ENCODE measurements at regions not wholly inside any gene's neighbourhood (a gene's known extent, or its start where the extent isn't known, plus 50 kb on each side); places are given as distances from the start of the nearest gene placed in this dataset.
"Not testable (repeated sequence)": the region's sequence is repeated elsewhere in the genome, so short reads cannot be mapped to it uniquely, and the experiment has no call there.

DNA sequence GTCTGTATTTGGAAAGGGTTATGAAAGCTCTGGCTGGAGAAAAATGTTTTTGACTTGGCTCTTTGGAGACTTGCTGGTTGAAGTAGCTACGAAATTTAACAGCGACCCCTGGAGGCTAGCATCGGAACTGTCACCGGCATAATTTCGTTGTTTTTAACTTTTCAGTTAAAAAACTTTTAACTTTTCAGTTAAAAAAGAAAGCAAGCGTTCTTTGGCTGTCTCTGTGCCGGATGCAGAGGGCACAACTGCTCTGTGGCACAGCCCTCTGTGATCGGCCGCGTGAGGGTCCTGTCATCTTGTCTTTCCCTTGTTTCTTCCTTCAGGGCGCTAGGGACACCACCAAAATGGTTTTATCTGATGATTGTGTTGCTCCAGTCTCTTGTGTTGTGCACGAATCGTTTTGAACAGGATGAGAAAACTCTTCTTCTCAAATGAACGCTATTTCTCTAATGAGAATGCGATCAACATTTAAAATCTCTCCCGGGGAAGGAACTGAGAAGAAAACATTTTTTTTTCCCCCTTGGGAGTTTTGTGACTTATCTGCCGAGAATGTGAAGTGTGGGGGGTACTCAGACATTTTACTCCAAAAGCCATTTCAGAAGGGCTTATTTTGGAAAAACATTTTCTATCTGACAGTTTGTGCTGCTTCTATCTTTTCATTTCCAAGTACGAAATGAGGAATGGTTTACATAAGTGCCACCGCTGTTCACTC, 57.1 kb downstream of the ADCYAP1 start:
- peak in 4 of 5 experiments; percentile 4 to 26 (median 14) for DNase-seq

DNA sequence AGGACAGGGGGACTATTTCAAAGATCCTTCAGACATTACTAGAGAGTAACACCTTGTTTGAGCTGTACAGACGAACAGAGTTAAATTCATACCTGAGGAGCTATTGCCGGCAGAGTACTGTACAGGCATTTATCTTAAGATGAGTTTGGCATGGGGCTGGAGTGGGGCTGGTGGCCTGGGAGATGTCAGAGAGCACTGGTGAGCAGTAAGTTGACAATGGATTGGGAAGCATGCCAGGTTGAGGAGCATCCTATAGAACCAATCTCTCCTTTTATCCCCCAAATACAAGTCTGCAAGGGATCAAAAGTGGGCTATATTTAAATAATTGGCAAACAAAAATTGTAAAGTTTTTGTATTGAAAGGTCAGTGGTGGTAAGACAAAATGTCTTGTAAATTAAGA, 58.6 kb downstream of the ADCYAP1 start:
- DNase-seq: no peak

DNA sequence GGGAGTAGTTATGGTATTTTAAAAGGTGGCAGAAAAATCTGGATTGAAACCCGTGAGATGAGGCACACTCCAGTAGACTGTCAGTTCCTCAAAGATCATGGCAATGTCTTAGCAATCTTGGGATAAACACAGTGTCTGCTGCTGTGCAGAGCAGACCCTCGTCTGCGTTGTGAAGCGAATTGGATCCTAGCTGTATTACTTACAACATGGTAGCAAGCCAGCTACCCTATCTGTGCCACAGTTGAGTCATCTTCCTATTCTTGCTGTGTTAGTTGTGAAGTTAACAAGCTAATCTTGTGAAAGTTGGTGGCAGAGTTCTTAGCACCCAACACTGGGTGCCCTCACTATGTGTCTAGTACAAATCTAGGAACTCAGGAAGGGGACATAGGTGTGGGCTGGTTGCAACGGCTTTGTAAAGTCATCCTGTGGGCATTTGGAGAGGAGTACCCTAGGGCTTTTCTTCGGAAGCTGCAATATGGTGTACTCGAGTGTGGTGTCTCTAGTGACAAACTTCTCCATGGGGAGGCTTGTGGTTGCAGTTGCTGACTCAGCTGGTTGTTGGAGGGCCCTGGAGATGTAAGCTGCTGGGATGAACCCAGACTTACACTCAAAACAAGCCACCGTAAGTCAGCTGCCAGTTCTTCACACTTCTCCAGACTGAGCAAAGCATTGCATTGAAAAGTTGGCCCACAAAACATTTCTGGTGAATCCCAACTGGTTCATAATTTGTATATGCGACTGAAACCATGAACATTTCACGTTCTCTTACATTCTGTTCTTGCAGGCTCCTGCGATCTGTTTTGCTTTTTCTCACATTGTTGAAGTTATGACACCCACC, 61.5 kb downstream of the ADCYAP1 start:
- DNase-seq: no peak

DNA sequence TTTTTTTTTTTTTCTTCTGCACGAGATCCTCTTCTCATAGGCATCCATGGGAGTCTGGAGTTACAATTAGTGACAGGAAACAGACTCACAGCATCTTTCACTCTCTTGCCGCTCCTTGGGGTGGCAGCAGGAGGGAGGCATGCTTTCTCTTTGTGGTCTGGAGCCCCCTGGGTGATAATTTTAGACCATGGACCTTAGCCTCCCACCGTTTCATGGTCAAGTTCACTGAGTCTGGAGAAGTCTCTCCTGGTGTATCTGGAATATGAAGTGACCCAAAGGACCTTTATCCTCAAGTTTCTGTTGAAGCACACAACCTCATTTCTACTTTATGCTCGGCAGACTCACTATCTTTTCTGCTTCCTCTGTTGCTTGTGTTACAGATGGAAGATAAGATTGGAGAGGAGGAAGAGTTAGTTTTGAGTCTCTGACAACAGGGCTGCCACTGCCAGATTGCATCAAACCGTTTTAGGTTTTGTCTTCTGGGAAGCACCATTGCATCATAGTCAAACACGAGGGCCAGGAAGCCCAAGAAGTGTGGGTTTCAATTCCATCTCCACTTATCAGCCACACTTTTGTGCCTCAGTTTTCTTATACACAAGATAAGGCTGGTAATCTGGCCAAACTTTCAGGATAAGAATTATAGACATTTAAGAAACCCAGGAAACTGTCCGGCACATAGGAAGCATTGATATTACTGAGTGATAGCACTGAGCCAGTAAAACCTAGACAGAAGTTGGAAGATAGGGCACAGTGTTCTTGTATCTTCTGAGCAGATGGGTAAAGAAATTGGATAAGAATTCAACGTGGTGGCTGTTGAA, 62.3 kb downstream of the ADCYAP1 start:
- no peak for DNase-seq

DNA sequence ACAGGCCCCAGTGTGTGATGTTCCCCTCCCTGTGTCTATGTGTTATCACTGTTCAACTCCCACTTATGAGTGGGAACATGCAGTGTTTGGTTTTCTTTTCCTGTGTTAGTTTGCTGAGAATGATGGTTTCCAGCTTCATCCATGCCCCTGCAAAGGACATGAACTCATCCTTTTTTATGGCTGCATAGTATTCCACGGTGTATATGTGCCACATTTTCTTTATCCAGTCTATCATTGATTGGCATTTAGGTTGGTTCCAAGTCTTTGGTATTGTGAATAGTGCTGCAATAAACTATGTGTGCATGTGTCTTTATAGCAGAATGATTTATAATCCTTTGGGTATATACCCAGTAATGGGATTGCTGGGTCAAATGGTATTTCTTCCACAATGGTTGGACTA, 64.2 kb downstream of the ADCYAP1 start:
- not testable (repeated sequence) for DNase-seq

DNA sequence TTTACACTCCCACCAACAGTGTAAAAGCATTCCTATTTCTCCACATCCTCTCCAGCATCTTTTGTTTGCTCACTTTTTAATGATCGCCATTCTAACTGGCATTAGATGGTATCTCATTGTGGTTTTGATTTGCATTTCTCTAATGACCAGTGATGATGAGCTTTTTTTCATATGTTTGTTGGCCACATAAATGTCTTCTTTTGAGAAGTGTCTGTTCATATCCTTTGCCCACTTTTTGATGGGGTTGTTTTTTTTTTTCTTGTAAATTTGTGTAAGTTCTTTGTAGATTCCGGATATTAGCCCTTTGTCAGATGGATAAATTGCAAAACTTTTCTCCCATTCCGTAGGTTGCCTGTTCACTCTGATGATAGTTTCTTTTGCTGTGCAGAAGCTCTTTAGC, 64.6 kb downstream of the ADCYAP1 start:
- DNase-seq: not testable (repeated sequence)

DNA sequence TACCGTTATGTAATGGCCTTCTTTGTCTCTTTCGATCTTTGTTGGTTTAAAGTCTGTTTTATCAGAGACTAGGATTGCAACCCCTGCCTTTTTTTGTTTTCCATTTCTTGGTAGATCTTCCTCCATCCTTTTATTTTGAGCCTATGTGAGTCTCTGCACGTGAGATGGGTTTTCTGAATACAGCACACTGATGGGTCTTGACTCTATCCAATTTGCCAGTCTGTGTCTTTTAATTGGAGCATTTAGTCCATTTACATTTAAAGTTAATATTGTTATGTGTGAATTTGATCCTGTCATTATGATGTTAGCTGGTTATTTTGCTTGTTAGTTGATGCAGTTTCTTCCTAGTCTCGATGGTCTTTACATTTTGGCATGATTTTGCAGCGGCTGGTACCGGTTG, 69.9 kb downstream of the ADCYAP1 start:
- DNase-seq: not testable (repeated sequence)

DNA sequence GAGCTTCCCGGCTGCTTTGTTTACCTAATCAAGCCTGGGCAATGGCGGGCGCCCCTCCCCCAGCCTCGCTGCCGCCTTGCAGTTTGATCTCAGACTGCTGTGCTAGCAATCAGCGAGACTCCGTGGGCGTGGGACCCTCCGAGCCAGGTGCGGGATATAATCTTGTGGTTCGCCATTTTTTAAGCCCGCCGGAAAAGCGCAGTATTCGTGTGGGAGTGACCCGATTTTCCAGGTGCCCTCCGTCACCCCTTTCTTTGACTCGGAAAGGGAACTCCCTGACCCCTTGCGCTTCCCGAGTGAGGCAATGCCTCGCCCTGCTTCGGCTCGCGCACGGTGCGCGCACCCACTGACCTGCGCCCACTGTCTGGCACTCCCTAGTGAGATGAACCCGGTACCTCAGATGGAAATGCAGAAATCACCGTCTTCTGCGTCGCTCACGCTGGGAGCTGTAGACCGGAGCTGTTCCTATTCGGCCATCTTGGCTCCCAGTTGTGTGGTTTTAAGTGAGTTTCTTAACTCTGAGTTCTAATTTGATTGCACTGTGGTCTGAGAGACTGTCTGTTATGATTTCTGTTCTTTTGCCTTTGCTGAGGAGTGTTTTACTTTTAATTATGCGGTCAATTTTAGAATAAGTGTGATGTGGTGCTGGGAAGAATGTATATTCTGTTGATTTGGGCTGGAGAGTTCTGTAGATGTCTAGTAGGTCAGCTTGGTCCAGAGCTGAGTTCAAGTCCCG, 71.9 kb downstream of the ADCYAP1 start:
- DNase-seq: not testable (repeated sequence)

DNA sequence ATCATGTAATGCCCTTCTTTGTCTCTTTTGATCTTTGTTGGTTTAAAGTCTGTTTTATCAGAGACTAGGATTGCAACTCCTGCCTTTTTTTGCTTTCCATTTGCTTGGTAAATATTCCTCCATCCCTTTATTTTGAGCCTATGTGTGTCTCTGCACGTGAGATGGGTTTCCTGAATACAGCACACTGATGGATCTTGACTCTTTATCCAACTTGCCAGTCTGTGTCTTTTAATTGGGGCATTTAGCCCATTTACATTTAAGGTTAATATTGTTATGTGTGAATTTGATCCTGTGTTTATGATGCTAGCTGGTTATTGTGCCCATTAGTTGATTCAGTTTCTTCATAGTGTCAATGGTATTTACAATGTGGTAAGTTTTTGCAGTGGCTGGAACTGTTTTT, 72.7 kb downstream of the ADCYAP1 start:
- DNase-seq: not testable (repeated sequence)

DNA sequence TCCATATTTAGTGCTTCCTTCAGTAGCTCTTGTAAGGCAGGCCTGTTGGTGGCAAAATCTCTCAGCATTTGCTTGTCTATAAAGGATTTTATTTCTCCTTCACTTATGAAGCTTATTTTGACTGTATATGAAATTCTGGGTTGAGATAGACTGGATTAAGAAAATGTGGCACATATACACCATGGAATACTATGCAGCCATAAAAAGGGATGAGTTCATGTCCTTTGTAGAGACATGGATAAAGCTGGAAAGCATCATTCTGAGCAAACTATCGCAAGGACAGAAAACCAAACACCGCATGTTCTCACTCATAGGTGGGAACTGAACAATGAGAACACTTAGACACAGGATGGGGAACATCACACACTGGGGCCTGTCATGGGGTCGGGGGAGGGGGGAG, 73.1 kb downstream of the ADCYAP1 start:
- not testable (repeated sequence) for DNase-seq

DNA sequence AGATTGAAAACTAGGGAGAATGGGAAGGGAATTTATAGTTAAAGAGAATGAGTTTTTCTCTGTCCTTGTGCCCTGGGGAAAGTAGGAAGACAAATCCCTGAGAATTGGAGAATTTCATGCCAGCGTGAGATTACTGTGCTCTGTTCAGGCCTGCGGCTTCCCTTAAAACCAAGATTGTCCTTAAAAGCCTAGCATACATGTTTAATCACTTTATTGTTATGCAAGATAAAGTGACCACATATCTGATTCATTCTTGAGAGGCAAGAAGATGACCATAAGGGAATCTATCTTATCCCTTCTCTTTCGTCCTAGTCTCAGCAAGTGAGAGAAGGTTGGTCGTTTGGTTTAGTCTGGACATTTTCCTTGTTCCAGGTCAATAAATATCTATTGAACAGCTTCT, 75.9 kb downstream of the ADCYAP1 start:
- no peak for DNase-seq

DNA sequence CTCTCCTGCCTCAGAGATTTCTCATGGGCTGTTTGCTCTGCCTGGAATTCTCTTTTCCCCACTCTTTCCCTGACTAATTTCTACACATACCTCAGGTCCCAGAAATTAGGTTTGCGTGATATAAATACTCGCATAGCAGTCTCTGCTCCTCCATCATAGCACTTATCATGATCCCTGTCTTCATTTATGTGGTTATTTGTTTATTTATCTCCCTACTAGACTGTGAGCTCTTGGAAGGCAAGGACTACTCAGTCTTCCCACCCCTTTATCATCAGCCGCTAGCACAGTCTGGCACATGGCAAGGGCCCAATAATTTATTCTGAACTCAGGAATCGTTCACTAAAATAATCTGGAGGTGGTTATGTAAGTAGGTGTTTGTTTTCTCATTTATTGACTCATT, 79.3 kb downstream of the ADCYAP1 start:
- no peak for DNase-seq

DNA sequence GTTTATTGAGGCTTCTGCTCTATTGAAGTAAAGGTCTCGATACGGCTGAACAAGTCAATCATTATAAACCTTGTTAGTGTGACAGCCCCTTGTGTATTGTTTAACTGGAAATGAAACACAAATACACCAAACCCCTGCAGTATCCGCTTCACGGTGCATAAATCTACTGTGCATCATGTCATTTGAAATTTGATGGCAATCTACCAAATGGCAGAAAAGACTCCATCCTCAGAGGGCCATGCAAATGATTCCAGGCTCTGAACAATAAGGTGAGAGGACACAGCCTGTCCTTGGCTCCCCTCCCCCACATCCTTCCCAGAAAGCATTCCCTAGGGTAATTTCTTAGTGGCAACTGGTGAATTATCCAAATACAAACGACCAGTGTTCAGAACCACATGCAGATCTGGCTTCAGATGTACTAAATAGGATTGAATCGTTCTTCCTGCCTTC, 80.6 kb downstream of the ADCYAP1 start:
- no peak for DNase-seq

DNA sequence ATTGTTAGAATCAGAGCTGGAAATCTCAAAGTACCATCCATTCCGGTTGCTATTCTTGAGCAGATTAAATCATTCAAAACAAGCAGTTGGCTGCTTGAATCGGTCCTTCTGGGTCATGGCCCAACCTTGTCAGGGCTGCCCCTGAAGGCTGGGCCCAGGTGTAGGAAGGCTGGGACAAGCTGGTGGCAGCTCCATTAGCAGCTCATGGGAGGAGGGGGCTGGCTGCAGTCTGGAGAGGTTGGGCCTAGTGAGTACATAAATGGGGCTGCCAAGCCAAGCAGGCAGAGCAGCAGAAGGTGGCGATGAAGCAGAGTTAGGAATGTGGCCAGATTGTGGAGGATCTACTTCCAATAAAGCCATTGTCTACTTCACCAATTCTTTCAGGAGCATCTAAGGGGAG, 81.4 kb downstream of the ADCYAP1 start:
- DNase-seq: no peak

DNA sequence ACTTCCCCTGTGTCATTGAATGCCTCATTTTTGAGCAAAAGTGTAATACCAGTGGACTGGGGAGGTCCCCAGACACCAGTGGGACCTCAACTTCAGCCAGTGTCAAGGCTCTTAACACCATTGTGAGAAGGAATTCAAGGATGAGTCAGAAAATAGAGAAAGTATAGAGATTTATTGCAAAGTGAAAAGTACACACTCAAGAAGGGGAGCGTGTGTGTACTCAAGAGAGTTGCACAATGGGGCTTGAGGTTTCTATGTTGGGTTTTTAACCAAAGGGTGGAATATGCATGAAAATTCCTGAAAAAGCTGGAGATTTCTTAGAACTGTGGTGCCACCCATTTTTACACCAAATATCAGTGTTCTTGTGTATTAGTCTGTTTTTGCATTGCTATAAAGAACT, 81.9 kb downstream of the ADCYAP1 start:
- no peak for DNase-seq

DNA sequence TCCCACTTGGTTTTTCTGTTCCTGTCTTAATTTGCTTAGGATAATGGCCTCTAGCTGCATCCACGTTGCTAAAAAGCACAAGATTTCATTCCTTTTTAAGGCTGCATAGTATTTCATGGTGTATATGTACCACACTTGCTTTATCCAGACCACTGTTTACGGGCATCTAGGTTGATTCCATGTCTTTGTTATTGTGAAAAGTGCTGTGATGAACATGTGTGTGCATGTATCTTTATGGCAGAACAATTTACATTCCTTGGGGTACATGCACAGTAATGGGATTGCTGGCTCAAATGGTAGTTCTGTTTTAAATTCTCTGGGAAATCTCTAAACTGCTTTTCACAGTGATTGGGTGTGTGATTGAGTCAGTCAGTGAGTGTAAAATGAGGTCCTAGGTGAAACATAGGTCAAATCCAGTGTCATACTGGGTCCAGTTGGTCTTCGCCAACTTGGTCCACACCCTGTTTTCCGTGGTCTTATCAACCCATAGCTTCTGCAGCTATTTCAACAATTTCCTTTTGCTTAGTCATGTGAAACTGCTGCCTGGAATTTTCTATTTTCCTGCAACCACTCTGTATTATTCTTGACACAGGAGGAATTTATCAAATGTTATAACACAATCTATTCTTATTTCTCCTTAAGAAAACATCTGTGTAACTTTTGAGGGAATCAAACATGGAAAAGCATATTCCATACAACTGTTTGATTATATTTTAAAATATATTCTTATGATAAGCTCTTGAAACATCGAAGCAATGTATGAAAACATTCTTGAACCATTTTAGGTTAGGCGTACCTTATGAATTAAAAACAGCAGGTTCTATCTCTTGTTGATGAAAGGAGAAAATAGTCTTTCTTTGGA, 82.9 kb downstream of the ADCYAP1 start:
- DNase-seq: no peak

DNA sequence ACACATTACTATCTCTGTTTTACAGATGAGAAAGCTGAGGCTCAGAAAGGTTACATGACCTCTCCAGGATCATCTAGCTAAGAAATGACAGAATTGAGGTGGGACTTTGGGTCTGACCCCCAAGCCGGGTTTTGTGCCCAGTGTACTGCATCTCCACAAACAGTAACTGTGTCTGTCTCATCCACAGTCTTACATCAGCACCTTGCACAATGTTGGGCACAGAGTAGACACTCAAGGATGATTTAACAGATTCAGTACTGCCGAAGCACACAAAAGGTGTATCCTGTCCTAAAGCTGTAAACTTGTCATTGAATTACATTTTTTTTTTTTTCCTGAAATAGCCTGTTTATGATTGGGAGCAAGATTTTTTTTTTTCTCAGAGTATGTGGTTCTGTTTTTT, 84.8 kb downstream of the ADCYAP1 start:
- no peak for DNase-seq

DNA sequence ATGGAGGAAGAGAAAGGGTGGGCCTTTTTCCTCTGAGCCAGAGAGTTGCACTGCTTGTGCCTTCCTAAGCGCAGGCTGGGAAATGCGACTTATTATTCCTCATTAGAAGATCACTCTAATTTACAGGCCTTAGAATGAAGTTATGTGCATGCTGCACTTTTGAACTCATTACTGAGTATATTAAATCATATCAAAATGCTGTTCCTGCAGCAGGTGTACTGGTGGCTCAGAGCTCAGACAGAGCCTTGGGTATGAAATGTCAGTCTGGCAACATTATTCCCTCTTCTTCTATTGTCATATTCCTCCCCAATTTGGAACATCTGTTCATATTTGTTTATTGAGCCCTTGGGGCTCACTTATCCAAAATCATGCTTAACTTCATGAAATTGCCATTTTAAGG, 85.5 kb downstream of the ADCYAP1 start:
- DNase-seq: no peak

DNA sequence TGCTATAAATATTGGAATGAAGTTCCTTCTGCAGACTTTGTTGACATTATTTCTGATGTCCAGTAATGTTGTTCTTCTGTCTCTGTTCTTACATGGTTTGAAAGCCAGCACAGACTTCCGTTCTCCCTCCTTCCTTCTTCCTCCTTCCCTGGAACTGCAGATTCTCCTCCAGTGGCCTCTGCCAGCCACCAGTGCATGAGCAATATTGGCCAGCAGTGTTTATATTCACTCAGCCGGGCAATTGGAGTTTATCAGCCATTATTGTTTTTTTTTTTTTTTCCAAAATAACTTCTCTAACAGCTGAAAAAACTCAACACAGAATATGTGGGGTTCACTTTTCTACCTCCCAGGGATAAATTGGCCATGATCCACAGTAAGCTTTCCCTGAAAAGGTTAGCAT, 86.8 kb downstream of the ADCYAP1 start:
- no peak for DNase-seq

DNA sequence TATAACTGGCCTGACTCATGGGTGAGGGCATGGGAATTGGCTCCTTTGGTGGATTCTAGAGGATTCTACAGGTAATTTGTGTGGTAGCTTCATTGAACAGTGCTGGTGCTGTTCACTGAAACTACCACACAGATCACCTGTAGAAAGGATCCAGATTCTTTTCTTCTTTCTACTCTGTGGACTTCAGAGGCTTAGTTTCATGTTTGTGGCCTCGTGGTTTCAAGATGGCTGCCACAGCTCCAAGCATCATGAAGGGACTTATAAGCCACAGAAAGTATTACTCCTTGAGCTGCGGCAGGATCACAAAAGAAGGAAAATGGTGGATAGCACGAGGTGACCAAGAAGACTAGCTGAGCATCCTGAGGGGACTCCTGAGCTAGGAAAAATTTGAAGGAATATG, 88.9 kb downstream of the ADCYAP1 start:
- DNase-seq: no peak

DNA sequence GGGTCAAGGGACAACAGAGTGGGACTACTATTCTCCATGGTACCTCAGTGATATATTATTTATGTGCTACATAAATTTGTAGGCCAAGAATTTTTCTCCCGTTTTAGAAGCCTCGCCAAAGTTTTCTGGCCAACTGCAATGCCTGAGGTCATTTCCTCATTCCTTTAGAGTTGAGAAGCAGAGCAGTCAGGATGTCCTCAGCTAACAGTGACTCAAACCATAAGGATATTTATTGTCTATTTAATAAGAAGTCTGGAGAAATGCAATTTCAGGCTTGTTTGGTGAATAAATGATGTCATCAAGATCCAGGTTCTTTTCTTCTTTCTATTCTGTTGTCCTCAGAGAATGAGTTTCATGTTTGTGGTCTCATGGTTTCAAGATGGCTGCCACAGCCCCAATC, 91.0 kb downstream of the ADCYAP1 start:
- no peak for DNase-seq

DNA sequence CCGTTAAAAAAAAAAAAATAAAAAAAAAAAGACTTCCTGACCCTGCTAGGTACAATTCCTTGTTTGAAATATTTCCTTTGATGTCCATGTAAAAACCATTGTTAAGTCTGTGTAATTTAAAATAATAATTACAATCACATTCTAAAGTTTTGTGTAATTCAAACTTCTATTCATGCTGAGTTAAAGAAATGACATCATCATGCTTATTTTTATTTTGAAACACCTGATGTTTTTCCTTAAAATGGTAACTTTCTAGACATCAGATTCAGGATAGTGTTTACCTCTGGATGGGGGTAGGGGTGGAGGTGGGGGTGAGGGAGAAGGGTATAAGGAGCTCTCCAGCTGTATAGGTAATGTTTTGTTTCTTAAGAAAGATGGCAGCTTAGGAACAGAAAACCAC, 92.8 kb downstream of the ADCYAP1 start:
- no peak for DNase-seq
